ENCODE measurements at regions not wholly inside any gene's neighbourhood (a gene's known extent, or its start where the extent isn't known, plus 50 kb on each side); places are given as distances from the start of the nearest gene placed in this dataset.

- H3K27ac ChIP-seq: no peak overlapping the region
- TF ChIP-seq, protein P1, sequence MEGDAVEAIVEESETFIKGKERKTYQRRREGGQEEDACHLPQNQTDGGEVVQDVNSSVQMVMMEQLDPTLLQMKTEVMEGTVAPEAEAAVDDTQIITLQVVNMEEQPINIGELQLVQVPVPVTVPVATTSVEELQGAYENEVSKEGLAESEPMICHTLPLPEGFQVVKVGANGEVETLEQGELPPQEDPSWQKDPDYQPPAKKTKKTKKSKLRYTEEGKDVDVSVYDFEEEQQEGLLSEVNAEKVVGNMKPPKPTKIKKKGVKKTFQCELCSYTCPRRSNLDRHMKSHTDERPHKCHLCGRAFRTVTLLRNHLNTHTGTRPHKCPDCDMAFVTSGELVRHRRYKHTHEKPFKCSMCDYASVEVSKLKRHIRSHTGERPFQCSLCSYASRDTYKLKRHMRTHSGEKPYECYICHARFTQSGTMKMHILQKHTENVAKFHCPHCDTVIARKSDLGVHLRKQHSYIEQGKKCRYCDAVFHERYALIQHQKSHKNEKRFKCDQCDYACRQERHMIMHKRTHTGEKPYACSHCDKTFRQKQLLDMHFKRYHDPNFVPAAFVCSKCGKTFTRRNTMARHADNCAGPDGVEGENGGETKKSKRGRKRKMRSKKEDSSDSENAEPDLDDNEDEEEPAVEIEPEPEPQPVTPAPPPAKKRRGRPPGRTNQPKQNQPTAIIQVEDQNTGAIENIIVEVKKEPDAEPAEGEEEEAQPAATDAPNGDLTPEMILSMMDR (IDR thresholded peaks at IDR 0.05): no peak
- H3K4me3 ChIP-seq: no peak overlapping the region
- H3K27me3 ChIP-seq: no peaks in the 10 kb centered on the region
- no peak for DNase-seq (ENCODE audit: low spot score)
- no peaks in the 10 kb centered on the region for H3K9me3 ChIP-seq
- peaks cover 0 to 7% of the 10 kb centered on the region in 2 donors for H3K4me1 ChIP-seq
- H3K36me3 ChIP-seq: no peaks in the 10 kb centered on the region
Observed at GRCh38 chr20:57094252-57094891, 172.1 kb downstream of the BMP7 start.

GRCh38 chr20:57094991-57095390 lies 171.4 kb downstream of the BMP7 start:
- DNase-seq (ENCODE audit: low spot score): no peak
- TF ChIP-seq, protein P1 (IDR thresholded peaks at IDR 0.05): no peak
- no peaks in the 10 kb centered on the region for H3K9me3 ChIP-seq
- no peaks in the 10 kb centered on the region for H3K36me3 ChIP-seq
- no peak overlapping the region for H3K27ac ChIP-seq
- H3K4me1 ChIP-seq: peaks cover 0 to 7% of the 10 kb centered on the region in 2 donors
- H3K4me3 ChIP-seq: no peak overlapping the region
- no peaks in the 10 kb centered on the region for H3K27me3 ChIP-seq

- Histone ChIP-seq H3K4me3 (no peak overlapping the region), H3K27ac (no peak overlapping the region), H3K9me3 (no peaks in the 10 kb centered on the region), H3K36me3 (no peaks in the 10 kb centered on the region), H3K27me3 (no peaks in the 10 kb centered on the region), H3K4me1 (peaks cover 0 to 7% of the 10 kb centered on the region in 2 donors)
- TF ChIP-seq, protein P1 (IDR thresholded peaks at IDR 0.05): no peak
- no peak for DNase-seq (ENCODE audit: low spot score)
Observed at GRCh38 chr20:57095426-57095825, 171.0 kb downstream of the BMP7 start.

- Histone ChIP-seq H3K4me3 (no peak overlapping the region), H3K36me3 (no peaks in the 10 kb centered on the region), H3K27me3 (no peaks in the 10 kb centered on the region), H3K9me3 (no peaks in the 10 kb centered on the region), H3K4me1 (peaks cover 0 to under 1% of the 10 kb centered on the region in 2 donors), H3K27ac (no peak overlapping the region)
- TF ChIP-seq, protein P1 (IDR thresholded peaks at IDR 0.05): no peak
- no peak for DNase-seq (ENCODE audit: low spot score)
Observed at GRCh38 chr20:57097245-57097915, 169.1 kb downstream of the BMP7 start.

GRCh38 chr20:57102160-57102559 lies 164.3 kb downstream of the BMP7 start:
- Histone ChIP-seq H3K36me3 (no peaks in the 10 kb centered on the region), H3K4me3 (no peak overlapping the region), H3K27me3 (no peaks in the 10 kb centered on the region), H3K4me1 (no peaks in the 10 kb centered on the region), H3K27ac (no peak overlapping the region), H3K9me3 (no peaks in the 10 kb centered on the region)
- no peak for DNase-seq (ENCODE audit: low spot score)
- TF ChIP-seq, protein P1 (IDR thresholded peaks at IDR 0.05): no peak
